Inflammatory macrophage (primary cell): ENCODE measurements at regions not wholly inside any gene's neighbourhood (a gene's known extent, or its start where the extent isn't known, plus 50 kb on each side); places are given as distances from the start of the nearest gene placed in this dataset.
A peak's percentile ranks its signal among the peaks of the same experiment; 100 is the strongest.
"Not testable (repeated sequence)": the region's sequence is repeated elsewhere in the genome, so short reads cannot be mapped to it uniquely, and the experiment has no call there.

Experiments
- DNase-seq, 2 donors: peaks; one replicate each; pipeline ENCODE4 v3.0.0-alpha.2; 2020 to 2022

DNA sequence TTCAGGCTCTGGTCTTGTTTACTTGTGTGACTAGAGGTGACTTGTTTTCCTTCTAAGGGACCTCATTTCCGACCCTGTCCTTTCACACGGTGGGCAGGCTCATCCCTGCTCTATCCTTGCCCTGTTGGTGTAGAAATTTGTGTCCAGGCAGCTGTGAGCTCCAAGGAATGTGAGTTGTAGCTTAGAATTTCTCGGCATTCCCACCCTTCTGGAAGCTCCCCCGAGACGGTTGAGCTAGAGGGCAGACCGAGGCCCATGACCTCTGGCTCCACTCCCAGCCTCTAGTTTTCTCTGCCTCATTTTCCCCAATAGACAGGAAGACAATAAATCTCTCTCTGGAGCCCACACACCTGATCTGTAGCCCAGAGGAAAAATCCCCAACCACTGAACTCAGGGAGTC lies 100.9 kb downstream of the NAV1 start:
- no peak for DNase-seq

DNA sequence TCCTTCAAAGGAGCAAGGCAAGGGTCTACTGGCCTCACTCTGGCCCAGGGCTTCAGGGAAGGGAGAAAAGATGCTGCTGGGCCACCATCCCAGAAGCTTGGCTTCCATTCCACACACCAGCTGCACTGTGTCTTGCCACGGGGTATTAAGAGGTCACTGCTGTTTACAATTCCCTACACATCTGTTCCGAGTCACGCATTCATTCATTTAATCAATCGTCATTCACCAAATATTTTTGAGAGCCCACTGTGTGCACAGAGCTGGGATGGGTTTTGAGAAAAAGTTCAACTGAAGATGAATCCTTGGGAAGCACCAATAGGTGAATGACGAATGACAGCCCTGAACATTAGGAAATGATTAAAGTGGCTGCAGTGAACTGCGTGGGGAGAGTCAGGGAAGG lies 101.7 kb downstream of the NAV1 start:
- no peak for DNase-seq

DNA sequence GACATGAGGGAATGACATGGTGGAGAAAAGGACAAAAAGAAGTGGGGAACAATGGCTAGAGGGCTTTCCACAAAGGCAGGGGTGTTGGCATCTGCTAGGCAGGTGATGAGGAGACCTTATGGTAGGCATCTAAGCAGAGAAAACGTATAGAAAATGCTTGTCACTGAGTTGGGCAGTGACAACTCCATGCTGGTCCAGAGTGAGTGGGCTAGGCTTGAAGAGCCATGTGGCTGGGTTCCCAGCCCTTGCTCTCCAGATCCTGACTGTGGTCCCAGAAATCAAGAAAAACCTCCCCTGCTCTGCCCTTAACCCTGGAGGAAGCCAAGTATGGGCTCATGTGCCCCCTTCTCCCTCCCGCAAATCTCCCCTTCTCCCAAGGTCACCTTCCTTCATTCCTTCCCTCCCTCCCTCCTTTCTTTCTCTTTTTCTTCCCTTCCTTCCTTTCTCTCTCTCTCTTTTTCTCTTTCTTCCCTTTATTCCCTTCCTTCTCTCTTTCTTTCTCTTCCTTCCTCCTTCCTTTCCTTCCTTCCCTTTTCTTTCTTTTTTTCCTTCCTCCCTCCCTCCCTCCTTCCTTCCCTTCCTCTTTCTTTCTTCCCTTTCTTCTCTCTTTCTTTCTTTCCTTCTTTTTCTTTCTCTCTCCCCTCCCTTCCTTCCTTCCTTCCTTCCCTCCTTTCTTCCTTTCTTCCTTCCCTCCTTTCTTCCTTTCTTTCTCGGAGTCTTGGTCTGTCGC lies 102.8 kb downstream of the NAV1 start:
- DNase-seq, result no peak

- no peak for DNase-seq
Measured at GRCh38 chr1:201643835-201644104, 104.8 kb downstream of the NAV1 start.

DNA sequence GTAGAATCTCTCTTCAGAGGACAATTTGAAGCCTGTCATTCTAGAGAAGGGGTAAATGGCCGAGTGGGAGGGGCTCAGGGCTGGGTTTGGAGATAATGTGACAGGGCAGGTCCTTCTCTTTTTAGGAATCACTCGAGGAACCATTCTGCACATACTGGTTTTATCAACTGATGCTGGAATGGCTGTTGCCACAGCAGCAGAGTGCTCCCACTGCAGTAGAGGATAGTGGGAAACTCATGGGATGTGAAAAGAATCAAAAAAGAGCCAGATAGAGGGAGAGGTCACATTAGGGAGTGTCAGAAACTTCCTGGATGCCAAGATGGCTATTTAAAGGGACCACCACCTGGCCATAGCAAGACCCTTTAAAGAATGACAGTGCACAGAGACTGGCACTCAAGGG lies 105.3 kb downstream of the NAV1 start:
- no peak for DNase-seq

DNA sequence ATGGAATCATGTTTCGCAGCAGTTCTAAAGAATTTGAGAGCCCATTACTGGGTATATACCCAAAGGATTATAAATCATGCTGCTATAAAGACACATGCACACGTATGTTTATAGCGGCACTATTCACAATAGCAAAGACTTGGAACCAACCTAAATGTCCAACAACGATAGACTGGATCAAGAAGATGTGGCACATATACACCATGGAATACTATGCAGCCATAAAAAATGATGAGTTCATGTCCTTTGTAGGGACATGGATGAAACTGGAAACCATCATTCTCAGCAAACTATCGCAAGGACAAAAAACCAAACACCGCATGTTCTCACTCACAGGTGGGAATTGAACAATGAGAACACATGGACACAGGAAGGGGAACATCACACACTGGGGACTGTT lies 106.1 kb downstream of the NAV1 start:
- not testable (repeated sequence) for DNase-seq

DNA sequence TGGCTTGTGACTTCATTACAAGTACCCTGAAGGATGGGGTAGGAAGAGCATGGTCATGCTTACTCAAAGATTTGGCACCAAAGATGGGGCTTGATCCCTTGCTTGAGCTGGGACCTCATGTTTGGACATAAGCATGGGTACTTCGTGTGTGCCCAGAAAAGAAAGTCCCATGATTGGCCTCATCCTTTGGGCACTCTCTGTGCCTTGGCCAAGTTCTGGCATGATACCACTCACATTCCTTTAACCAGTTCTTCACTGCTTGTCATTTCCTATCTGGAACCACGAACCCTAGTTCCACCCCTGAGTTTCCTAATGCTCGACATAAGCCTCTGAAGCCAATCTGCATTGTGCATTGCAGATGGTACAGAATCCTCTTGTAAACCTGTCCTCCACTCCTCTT lies 107.0 kb downstream of the NAV1 start:
- DNase-seq, result no peak

GRCh38 chr1:201646411-201647022 lies 107.6 kb downstream of the NAV1 start:
- no peak for DNase-seq

- no peak for DNase-seq
Measured at GRCh38 chr1:201647094-201647493, 108.2 kb downstream of the NAV1 start.

- DNase-seq, result no peak
Measured at GRCh38 chr1:201647722-201648065, 108.8 kb downstream of the NAV1 start.

DNA sequence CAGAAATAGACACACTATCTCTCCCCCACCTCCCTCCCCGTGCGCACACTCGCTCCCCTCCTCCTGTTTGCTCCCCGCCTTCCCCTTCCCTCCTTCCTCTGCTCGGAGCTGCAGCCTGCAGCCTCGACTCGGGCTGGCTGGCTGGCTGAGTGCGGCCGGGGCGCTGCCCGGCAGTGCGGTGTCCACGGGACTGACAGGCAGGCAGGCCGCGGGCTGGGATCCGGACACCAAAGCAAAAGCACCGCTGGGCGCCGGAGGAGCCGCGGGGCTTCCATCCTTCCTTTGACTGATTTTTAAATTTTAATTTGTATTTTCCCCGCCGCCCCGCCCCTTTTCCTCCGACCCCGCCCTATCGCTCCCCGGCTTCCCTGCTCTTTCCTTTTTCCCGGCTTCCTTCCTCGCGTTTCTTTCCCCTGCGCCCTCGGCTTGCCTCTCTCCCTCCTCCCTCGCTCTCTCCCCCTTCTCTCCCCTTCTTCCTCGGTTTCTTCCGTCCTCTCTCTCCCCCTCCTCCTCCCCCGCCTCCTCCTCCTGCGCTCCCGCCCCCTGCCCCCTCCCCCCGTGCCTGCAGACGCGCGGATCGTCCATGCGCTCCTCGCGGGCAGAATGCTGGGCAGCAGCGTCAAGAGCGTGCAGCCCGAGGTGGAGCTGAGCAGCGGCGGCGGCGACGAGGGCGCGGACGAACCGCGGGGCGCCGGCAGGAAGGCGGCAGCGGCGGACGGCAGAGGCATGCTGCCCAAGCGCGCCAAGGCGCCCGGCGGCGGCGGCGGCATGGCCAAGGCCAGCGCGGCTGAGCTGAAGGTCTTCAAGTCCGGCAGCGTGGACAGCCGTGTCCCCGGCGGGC lies 109.4 kb downstream of the NAV1 start:
- peak; percentile 5 to 13 for DNase-seq

GRCh38 chr1:201648907-201649721 lies 110.2 kb downstream of the NAV1 start:
- DNase-seq, result no peak

- peak in 1 of 2 donors; percentile 58 for DNase-seq
Measured at GRCh38 chr1:201649761-201650622, 111.1 kb downstream of the NAV1 start.

DNA sequence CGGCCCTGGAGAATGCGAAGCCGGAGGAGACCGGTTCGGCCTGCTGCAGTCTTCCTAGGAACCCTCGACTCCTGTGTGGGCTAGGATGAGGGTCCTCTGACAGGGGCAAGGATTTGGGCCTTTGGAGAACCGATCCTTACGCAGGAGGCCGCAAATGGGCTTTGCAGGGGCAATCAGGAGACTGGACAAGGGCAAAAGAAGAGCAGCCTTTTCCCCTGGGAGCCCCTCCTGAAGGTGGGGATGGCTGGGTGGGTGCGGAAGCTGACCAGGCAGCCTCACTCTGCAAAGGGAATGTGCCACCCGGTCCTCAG lies 111.7 kb downstream of the NAV1 start:
- no peak for DNase-seq

DNA sequence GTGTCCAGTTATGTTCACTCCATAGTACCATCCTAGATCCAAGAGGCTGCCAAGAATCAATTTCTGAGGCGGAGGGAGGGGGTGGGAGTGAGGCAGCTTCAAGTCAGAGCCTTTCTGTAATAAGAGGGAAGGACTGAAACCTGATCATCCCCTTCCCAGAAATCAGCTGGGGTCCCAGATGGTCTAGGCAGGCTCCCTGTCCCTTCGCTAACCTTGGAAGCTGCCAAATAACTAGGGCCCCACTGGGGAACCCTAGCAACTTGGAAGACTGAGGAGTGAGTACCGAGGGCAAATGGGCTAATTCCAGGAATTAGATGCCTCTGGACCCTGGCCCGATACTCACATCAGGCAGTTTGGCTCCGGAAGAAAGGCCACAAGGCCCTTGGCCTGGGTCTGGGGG lies 113.3 kb downstream of the NAV1 start:
- DNase-seq, result no peak

GRCh38 chr1:201653233-201653632 lies 114.3 kb downstream of the NAV1 start:
- no peak for DNase-seq

GRCh38 chr1:201653883-201654282 lies 115.0 kb downstream of the NAV1 start:
- DNase-seq, result no peak

GRCh38 chr1:201655243-201655642 lies 116.3 kb downstream of the NAV1 start:
- DNase-seq, result no peak

DNA sequence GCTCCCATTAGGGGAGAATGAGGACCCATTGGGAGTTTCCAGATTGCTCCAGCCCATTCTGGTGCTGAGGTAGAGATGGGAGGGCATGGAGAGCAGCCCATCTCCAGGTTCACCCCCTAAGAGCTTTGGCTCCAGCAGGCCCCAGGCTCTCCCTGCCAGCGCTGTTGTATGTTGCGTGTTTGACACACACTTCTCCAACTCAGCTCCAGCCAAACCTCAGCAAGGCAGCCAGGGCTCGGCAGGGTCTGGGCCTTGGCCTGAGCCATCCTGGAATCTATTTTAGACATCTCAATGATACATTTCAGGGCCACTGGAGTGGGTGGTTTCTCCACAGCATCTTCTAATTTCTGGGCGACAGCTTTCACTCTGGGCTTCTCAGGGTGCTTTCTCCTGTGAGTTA lies 117.0 kb downstream of the NAV1 start:
- DNase-seq, result no peak

DNA sequence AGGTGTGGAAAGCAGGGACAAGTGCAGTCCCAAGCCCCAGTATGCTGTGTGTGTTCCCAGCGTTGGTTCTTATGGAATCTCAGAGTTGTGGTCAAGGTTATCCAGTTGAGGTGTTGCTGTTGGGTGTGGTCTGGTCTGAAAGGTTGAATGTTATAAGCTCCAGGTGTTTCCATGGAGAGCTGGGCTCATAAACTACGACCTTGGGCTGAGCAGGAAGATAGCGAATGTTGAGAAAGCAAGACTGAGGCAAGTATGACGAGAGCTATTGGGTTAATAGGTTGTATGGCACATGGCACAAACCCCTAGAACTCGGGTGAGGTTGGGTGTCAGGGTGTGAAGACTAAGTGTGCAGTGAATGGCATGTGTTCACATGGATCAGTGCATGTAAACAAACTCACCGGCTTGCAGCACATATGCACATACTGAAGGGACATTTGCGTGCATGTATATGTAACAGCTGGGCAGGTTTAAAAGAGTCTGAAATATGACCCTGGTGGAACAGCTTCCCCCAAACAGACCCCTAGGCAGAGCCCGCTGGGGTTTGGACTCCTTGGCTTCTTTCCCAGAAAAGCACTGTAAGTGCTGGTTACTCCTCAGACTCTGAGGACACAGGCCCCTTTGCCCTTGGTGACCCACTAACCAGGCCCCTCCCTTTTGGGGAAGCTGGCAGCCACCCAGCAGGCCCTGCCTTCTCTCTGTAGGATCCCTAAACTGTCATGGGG lies 117.5 kb downstream of the NAV1 start:
- peak in 1 of 2 donors; percentile 6 for DNase-seq

GRCh38 chr1:201659572-201659971 lies 120.6 kb downstream of the NAV1 start:
- no peak for DNase-seq
